ENCODE measurements at regions not wholly inside any gene's neighbourhood (a gene's known extent, or its start where the extent isn't known, plus 50 kb on each side); places are given as distances from the start of the nearest gene placed in this dataset.

DNA sequence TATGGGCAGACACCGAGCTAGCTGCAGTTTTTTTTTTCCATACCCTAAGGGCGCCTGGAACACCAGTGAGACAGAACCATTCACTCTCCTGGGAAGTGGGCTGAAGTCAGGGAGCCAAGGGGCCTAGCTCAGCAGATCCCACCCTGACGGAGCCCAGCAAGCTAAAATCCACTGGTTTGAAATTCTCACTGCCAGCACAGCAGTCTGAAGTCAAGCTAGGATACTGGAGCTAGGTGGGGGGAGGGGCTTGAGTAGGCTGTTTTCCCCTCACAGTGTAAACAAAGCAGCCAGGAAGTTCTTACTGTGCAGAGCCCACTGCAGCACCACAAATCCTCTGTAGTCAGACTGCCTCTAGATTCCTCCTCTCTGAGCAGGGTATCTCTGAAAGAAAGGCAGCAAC lies 151.7 kb upstream of the HCN1 start:
- no peak for TF ChIP-seq EZH2phosphoT487 (IDR thresholded peaks at IDR 0.05; ENCODE audit: borderline replicate concordance, low read depth)
- TF ChIP-seq, protein P1, sequence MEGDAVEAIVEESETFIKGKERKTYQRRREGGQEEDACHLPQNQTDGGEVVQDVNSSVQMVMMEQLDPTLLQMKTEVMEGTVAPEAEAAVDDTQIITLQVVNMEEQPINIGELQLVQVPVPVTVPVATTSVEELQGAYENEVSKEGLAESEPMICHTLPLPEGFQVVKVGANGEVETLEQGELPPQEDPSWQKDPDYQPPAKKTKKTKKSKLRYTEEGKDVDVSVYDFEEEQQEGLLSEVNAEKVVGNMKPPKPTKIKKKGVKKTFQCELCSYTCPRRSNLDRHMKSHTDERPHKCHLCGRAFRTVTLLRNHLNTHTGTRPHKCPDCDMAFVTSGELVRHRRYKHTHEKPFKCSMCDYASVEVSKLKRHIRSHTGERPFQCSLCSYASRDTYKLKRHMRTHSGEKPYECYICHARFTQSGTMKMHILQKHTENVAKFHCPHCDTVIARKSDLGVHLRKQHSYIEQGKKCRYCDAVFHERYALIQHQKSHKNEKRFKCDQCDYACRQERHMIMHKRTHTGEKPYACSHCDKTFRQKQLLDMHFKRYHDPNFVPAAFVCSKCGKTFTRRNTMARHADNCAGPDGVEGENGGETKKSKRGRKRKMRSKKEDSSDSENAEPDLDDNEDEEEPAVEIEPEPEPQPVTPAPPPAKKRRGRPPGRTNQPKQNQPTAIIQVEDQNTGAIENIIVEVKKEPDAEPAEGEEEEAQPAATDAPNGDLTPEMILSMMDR (IDR thresholded peaks at IDR 0.05): no peak
- TF ChIP-seq, protein P2, sequence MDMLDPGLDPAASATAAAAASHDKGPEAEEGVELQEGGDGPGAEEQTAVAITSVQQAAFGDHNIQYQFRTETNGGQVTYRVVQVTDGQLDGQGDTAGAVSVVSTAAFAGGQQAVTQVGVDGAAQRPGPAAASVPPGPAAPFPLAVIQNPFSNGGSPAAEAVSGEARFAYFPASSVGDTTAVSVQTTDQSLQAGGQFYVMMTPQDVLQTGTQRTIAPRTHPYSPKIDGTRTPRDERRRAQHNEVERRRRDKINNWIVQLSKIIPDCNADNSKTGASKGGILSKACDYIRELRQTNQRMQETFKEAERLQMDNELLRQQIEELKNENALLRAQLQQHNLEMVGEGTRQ (IDR thresholded peaks at IDR 0.05; ENCODE audit: borderline replicate concordance, low read depth, low read length): no peak
- TF ChIP-seq MXI1 (IDR thresholded peaks at IDR 0.05; ENCODE audit: low read depth, low read length): no peak
- TF ChIP-seq TAF1 (IDR thresholded peaks at IDR 0.05; ENCODE audit: borderline replicate concordance, low read depth, low read length): no peak
- TF ChIP-seq RXRA (IDR thresholded peaks at IDR 0.05; ENCODE audit: borderline replicate concordance, low read depth): no peak
- TF ChIP-seq, protein P3, sequence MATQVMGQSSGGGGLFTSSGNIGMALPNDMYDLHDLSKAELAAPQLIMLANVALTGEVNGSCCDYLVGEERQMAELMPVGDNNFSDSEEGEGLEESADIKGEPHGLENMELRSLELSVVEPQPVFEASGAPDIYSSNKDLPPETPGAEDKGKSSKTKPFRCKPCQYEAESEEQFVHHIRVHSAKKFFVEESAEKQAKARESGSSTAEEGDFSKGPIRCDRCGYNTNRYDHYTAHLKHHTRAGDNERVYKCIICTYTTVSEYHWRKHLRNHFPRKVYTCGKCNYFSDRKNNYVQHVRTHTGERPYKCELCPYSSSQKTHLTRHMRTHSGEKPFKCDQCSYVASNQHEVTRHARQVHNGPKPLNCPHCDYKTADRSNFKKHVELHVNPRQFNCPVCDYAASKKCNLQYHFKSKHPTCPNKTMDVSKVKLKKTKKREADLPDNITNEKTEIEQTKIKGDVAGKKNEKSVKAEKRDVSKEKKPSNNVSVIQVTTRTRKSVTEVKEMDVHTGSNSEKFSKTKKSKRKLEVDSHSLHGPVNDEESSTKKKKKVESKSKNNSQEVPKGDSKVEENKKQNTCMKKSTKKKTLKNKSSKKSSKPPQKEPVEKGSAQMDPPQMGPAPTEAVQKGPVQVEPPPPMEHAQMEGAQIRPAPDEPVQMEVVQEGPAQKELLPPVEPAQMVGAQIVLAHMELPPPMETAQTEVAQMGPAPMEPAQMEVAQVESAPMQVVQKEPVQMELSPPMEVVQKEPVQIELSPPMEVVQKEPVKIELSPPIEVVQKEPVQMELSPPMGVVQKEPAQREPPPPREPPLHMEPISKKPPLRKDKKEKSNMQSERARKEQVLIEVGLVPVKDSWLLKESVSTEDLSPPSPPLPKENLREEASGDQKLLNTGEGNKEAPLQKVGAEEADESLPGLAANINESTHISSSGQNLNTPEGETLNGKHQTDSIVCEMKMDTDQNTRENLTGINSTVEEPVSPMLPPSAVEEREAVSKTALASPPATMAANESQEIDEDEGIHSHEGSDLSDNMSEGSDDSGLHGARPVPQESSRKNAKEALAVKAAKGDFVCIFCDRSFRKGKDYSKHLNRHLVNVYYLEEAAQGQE (IDR thresholded peaks at IDR 0.05; ENCODE audit: low read depth, low read length): no peak
- TF ChIP-seq, protein P4, sequence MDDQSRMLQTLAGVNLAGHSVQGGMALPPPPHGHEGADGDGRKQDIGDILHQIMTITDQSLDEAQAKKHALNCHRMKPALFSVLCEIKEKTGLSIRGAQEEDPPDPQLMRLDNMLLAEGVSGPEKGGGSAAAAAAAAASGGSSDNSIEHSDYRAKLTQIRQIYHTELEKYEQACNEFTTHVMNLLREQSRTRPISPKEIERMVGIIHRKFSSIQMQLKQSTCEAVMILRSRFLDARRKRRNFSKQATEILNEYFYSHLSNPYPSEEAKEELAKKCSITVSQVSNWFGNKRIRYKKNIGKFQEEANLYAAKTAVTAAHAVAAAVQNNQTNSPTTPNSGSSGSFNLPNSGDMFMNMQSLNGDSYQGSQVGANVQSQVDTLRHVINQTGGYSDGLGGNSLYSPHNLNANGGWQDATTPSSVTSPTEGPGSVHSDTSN (IDR thresholded peaks at IDR 0.05): no peak
- no peak for TF ChIP-seq RAD21 (IDR thresholded peaks at IDR 0.05; ENCODE audit: low read length)
